ENCODE measurements at regions not wholly inside any gene's neighbourhood (a gene's known extent, or its start where the extent isn't known, plus 50 kb on each side); places are given as distances from the start of the nearest gene placed in this dataset.

DNA sequence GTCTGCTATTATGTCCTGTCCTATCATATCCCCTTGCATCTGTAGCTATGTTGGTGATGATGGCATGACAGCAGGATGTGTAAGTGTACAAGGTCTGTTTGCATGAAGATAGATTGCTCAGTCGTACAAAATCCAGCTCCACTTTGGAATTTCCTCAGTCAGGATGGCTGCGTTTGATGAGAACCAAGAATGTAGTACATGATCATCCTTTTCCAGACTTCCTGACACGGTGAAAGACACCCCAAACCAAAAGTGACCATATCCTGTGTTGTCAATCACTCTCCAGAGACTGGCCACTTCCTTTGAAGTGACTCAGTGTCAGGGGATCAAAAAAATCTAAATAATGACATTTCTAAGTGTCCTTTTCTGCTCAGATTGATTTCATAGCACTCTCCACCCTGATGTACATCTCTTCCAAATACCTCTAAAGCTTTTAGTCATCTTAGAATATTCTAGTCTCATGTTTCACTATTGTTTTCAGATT lies 213.4 kb downstream of the PLK2 start:
- peak; percentile 21 for DNase-seq

DNA sequence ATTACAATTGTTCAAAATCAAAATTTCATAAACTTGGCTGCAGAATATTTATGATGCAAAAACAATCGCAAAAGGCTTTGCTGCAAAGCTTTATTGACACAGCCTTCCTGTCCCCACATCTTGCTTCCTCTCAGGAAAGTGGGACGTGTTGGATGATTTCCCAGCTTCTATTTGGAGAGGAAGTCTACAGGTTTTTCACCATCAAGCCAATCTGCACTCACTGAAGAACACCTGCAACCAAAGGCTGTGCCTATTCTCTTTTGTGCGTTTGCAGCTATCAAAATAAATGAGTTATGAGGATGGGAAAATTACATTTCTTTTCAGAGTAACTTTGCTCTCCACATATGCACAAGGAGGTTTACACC lies 214.4 kb downstream of the PLK2 start:
- DNase-seq = no peak

DNA sequence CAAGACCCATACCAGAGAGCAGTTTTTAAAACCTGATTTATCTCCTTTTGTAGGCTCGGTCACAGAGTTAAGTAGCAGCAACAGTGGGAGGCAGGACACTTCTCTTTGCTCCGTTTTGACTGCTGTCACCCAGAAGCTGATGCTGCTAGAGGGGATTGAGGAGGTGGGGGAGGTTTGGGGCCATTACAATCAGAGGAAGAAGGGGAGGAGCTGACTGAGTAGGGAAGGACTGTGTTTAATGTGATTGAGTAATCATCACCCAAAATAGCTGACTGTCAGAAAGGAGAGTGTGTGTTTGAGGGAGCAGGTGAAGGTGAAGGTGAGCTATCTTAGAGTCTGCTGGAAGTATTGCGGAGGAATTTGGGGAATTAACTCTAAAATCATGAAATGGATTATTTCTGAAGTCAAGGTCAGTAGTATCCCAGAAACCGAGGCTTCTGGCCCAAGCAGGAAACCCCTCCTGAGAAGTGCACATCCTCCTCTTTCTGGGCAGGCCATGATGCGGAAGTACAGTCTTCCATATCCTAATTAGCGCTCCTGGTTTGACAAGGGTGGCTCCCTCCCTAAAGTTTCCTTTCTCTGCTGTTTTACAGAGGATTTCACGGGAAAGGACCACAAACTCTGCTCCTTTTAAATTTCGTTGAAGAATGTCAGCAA lies 214.9 kb downstream of the PLK2 start:
- DNase-seq = no peak

DNA sequence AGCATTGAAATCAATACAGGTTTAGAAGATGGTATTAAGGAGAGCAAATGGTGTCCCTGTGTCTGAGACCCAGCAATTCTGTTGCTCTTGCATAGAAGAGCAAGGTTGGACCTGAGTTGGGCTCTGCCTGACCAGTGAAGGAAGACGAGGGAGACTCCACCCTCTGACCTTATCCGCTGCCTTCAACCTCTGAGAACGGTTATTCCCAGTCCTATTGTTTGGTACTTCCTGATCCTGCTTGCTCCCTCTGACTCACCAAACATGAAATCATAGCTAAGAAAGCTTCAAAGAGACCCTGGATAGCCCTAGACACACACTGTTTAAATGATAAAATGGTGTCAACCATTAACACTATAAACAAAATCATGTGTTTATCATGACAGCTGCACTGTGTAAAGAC lies 218.5 kb downstream of the PLK2 start:
- peak; percentile 14 for DNase-seq

DNA sequence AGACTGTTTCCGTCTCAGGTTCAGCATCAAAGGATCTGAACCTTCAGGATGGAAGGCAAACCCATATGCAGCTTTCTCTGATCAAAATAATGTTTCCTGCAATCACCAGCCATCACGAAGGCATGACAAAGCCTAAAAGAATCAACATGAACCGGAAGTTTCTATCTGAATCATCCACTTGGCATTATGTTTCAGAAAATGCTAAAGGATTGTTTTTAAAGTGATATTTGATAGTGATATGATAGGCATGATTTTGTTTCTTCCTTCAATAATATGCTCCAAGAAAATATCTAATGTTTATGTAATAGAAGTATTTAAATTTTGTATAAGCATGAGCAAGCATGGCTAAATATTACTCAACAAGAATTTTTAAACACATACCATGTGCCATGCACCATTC lies 219.6 kb downstream of the PLK2 start:
- DNase-seq = peak; percentile 84

DNA sequence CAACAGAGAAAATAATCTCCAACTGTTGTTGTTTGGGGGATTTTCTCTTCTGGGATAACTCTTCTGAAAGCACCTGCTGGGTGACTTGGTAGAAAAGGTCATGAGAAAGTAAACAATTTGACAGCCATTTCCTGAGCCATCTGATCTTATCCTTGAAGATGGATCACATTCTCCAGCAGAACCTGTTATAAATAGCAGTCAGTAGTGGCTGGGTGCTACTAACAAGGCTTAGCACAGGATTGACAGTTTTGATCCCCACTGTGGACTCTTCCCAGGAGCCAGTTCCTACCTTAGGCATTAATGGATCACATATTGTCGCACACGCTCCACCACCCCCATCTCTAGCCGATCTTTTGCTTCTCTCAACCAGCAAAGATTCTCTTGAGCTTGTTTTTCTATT lies 220.2 kb downstream of the PLK2 start:
- no peak for DNase-seq

DNA sequence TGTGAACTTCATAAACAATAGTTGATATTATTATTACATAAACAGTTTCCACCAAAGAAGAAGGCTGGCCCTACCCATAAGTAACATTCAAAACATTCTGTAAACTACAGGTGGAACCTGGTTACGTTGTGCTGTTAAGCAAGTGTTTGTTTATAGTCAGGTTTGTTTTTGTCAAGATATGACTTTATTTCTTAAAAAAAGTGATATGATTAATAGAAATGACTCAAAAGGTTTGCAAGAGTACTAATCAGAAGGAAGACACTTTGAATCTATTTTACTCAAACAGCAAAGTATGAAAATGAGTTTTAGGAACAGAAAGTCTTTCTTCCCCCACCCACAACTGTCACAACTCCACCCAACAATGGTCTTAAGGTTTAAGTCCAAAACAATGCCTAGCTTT lies 220.8 kb downstream of the PLK2 start:
- DNase-seq = no peak

DNA sequence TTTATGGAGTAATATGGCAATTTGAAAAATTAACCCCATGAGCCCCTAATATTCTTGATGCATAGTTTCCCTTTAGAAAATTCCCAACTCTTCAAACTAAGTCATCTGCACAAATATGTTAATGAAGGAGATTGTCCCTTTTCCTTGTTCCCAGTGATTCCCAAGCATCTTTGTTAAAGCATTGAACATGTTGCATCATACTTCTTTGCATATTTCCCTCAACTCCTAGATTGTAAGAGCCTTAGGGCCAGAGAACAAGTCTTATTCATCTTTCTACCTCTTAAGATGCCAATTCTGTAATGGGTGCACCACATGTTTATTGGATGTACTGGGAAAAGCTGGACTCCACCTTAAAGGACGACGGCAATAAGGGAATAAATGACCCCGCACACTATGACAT lies 223.4 kb downstream of the PLK2 start:
- DNase-seq = no peak

DNA sequence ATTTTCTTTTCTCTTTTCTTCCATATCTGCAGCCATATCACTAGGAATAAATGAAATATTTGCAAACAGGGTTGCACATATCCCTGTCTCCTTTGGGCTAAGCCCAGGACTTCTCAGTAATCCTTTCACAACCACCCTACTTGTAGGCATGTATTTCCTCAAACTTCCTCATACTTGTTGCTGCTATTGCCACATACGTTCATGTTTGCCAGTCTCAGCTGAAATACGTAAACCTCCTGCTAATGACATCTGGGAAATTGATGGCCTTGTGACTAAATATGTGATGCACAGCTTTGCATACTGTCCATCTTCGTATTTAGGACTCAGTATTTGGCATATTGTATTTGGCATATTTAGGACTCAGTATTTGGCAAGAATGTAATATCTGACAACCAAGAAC lies 224.6 kb downstream of the PLK2 start:
- peak; percentile 8 for DNase-seq

DNA sequence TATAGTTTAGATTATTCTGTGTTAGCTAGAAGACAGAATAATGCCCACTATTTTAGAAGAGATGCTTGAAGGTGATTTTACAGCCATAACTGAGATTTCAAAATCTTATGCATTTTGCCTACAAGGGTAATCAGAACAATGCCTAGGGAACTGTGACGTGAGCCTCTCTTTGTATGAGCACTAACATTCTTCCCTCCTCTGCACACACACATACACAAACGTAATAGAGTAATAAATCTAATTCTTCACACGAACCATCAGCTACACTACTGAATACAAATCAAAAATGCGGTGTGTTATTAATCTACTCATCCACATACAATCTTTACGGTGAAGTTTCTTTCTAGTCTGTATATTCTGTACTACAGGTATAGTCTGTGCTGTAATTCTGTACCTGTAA lies 227.8 kb downstream of the PLK2 start:
- no peak for DNase-seq

DNA sequence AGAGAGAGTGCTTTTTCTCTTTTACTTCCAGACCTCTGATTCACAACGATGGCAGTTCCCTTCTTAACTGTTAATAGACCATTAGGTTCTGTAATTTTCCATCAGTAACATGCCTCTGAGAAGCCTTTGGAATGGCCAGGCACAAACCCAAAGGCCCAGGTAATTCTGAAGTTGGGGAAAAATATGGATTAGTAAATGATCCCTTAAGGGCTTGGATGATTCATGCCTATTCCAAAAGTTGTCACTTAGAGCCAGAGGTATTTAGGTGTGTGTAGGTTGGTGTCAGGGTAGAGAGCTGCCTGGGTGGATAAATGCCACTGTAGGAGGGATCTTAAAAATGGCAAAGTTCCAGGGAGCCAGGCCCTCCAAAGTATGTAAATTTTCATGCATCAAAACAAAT lies 228.8 kb downstream of the PLK2 start:
- no peak for DNase-seq

DNA sequence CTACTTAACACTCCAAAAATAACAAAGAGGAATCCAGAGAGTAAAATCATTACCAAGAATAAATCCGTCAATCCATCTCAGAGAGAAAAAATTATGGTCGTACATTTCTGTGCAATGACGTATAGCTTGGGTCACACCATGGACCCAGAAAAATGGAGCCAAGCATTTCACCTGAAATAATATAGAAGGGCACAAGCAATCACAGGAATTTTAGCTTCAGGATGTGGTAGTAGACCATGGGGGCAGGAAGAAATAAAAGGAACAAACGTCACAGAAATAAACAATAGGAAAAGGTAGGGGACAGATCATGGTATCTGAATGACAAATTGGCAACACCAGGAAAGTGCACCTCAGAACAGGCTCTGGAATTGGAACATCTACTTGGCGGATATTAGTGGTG lies 231.0 kb downstream of the PLK2 start:
- no peak for DNase-seq

DNA sequence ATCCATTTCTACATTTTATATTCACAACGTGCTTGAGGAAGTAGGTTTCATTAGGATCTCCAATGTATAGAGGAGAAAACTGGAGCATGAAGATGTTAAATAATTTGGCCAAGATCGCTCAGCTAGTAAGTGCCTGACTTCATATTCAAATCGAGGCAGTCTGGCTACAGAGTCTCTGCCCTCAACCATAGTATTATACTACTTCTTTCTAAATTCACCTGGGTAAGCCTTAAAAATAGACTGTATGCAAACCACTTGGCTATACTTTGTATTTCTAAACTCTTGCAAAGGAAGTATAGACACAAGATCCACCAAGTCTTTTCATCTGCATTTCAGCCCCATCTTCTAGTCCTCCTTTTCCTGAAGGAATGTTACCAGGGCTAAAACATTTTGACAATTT lies 232.0 kb downstream of the PLK2 start:
- no peak for DNase-seq

DNA sequence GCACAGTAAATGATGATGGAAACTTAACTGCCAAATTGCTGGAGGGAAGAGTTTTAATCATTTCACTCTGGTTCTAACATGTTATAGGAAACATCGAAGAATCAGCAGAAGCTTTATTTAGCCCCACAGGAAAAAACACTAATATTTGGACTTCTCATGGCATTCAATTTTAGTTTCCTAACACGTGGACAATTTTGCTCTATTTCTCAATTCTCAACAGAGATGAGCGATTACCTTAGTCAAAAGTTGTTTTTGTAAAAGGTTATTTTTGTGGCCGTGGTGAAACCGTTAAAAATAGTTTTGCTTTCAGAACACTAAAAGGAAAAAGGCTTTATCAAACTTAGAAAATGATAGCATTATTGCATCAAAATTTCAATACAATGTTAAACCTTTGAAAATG lies 235.2 kb downstream of the PLK2 start:
- no peak for DNase-seq

DNA sequence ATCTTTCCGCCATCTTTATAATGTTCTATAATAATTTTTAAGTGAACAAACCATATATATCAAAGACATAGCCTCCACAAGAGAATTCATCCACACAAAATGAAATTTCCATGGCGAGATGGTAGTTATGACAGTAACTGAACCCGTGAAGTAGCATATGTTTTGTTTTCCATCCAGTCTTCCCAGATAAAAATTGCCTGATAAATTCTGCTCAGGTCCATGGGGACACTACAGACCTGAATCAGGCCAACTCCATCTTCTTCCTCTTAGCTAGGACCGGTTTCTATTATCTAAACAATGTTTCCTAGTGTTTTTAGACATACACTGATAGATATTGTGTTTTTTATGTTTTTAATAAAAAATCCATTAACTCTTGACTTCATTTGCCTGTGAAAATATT lies 235.7 kb downstream of the PLK2 start:
- no peak for DNase-seq

DNA sequence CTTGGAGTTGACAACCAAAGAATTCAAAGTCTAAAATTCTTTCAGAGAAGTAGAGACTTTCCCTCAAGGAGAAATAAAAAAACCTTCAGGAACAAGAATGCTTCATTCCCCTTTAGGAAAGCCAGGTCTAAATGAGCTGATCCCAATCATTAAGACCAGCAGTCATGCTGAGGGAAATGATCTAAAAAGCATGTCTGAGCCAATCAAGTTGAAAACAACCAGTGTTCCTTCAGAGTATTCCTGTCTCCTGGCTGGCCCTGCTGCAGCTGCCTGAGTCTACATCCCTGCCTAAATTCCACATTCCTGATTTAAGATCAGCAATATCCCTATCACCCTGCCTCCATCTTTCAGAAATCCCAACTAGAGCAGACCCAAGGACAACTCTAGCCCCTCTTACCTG lies 244.5 kb downstream of the PLK2 start:
- no peak for DNase-seq

DNA sequence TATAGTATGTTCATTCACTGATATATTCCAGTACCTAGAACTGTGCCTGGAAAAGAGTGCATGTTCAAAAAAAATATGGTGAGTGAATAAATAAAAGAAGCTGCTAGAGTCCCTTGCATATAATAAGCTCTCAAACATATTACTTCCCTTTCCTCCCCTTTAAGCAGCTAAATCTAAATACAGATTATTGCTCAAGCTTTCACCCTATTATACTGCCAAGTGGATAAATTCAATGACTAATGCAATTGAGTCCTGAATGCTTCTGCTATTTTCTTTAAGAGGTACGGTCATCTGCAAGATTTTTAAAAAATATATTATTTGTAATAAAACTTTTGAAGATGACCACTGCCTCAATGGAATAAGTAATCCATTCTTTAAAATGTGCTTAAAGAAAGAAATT lies 248.4 kb downstream of the PLK2 start:
- DNase-seq = no peak

DNA sequence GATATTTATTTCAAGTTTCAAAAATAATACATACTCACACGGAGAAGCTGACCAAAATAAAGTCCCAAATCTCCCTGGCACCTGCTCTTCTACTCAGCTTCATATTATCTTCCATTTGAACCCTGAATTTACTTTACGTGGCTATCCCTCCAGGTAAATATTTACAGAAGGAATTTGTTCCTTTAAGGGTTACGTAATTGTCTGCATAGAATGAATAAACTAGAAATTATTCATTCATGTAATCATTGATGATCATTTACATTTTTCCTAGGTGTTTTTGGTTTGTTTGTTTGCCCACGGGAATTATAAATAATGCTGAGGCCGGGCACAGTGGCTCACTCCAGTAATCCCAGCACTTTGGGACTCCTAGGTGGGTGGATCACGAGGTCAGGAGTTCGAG lies 251.2 kb downstream of the PLK2 start:
- no peak for DNase-seq

DNA sequence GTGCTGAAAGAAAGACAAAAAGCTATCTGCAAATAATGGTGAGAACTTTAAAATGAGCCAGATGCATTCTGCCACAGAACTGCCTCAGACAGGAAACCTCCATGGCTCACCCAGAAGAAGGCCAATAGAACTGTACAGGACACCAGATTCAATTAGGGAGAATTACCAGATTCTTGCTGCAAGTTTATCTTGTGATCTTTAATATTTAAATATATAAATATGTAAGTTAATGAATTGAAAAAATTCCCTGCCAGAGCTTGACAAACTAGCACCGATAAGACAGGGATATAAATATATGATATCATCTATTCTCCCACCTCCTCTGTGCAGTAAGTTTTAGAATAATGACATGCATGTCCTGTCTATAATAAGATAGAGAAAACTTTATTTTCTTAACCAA lies 252.8 kb downstream of the PLK2 start:
- DNase-seq = no peak

DNA sequence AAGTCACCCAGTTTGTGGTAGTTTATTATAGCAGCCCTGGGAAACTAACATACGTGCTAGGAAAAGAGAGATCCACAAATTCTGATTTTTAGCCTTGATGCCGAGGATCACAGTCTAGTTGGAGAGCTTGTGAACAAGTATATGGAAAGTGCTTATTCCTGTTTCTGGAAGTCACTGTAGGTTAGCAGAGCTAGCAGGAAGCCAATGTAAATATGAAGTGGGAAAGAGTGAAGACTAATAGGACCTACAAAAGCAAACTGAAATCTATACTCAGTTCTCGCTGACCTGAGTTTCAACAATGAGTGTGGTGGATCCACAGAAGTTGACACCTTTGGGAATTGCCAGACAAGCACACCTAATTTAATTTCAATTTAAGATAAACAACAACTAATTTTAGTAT lies 254.9 kb downstream of the PLK2 start:
- no peak for DNase-seq

DNA sequence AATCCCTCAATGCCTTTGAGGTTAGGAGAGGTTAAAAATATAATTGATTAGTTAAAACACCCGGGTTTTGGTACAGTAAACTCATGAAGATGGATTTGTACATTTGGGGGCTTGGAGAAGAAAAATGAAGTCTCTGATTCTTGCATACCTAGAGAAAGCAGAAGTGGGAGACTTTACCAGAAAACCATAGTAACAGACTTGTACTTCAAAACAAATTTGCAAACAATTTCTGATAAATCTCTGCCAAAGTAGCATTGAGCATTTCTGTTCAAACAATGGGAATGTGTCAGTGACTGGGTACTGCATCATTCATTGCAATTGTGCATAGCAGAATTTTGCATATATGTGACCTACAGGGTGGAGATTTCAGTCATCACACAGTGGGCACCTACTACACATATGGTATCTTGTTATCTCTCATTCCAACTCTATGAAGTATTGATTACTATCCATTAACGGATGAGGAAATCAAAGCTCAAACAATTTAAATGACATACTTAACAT lies 256.9 kb downstream of the PLK2 start:
- DNase-seq = no peak

DNA sequence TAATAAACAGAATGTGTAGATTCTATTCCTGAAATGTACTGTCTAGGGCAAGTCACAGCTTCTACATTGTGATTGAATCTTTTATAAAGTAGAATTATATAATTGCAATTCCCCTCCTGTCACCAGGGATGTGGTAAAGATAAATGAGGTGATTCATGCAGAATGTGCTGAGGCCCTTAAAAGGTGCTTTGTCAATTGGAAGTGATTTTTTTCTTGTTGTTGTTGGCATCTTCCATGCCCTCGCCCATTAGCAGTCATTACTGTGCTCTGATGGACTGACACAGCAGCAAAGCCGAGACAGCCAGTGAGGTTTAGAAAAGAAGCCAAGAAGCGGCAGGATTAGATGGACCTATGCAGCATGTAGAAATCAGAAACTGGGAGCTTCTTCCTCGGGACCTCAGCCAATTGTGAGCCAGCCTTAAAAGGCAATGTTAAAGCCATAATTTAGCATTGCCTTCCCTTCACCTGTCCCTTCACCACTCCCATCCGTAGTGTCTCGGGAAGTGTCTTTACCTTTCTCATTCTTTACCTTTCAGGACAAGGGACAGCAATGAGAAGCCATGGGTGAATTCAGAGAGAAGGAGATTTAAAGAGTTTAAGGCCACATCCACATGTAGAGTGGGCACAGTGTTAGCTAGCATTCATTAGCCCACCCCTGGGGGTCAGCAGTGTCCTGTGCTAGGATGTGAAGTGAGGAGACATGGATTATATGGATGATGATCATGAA lies 257.8 kb downstream of the PLK2 start:
- no peak for DNase-seq

DNA sequence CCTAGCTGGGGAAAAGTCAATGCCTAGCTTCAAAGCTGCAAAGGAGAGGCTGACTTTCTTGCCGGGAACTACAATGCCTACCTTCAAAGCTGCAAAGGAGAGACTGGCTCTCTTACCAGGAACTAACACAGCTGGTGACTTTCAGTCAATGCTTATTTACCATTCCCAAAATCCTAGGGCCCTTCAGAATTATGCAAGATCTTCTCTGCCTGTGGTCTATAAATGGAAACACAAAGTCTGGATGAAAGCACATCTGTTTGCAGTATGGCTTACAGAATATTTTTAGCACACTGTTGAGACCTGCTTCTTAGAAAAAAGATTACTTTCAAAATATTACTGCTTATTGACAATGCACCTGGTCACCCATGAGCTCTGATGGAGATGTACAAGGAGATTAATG lies 259.4 kb downstream of the PLK2 start:
- no peak for DNase-seq

DNA sequence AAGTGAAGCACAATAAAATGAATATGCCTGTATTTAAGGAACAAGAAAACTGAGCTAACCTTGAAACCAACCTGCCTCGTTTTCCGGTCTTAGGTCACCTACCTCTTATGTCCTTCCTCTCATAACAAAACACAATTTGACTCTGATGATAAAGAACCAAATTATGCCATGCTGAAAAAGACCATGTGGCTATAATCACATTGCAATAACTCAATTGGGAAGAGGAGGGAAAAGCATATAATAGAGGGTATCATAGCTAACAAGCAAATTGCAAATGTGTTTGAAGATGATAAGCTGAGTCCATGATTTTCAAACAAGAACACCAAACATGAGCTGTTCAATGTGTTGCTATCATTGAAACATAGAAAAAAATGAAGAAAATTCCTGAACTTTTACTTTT lies 260.8 kb downstream of the PLK2 start:
- no peak for DNase-seq

DNA sequence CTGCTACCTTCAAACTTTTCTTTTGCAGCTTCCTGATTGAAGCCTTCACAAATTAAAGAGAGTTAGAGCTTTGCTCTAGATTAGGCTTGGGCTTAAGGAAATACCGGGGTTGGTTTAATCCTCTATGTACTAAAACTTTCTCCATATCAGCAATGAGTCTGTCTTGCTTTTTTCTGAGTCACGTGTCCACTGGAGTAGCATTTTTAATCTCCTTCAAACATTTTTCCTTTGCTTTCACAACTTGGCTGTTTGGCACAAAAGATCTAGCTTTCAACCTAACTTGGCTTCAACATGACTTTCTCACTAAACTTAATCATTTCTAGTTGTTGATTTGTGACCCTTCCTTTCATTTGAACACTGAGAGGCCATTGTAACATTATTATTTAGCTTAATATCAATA lies 261.6 kb downstream of the PLK2 start:
- no peak for DNase-seq

Data from EL (cell line).